H9 (cell line): ENCODE measurements at regions not wholly inside any gene's neighbourhood (a gene's known extent, or its start where the extent isn't known, plus 50 kb on each side); places are given as distances from the start of the nearest gene placed in this dataset.

ENCODE experiments used
- DNase-seq: peaks from one replicate; pipeline ENCODE4 v3.0.0-alpha.2; 2017
- H2AFZ ChIP-seq: one replicate; pipeline ENCODE4 v1.6.1; 2013; ENCODE audit warnings: mild to moderate bottlenecking, low read length, control low read depth, moderate library complexity
- H2AK5ac ChIP-seq: 2 replicates; pipeline ENCODE4 v1.6.1; 2013; ENCODE audit warnings: low read length, control low read depth, mixed read lengths; ENCODE audit not compliant: insufficient read length
- H2BK120ac ChIP-seq: one replicate; pipeline ENCODE4 v1.6.1; 2013; ENCODE audit warnings: low read depth, mild to moderate bottlenecking, low read length, control low read depth, inconsistent platforms; ENCODE audit not compliant: poor library complexity, severe bottlenecking
- H2BK12ac ChIP-seq: 2 replicates; pipeline ENCODE4 v1.6.1; 2013; ENCODE audit warnings: low read length, control low read depth, mixed read lengths, low read depth; ENCODE audit not compliant: insufficient read length
- H2BK15ac ChIP-seq: 2 replicates; pipeline ENCODE4 v1.6.1; 2013; ENCODE audit warnings: low read depth, low read length, control low read depth
- H2BK20ac ChIP-seq: one replicate; pipeline ENCODE4 v1.6.1; 2013; ENCODE audit warnings: low read depth, mild to moderate bottlenecking, low read length, control low read depth, inconsistent platforms; ENCODE audit not compliant: poor library complexity, severe bottlenecking
- H2BK5ac ChIP-seq: 2 replicates; pipeline ENCODE4 v1.6.1; 2013; ENCODE audit warnings: low read length, control low read depth, mixed read lengths; ENCODE audit not compliant: insufficient read length
- H3K14ac ChIP-seq: 2 replicates; pipeline ENCODE4 v1.6.1; 2013; ENCODE audit warnings: low read length, control low read depth; ENCODE audit not compliant: insufficient read depth
- H3K18ac ChIP-seq: 2 replicates; pipeline ENCODE4 v1.6.1; 2013; ENCODE audit warnings: low read depth, mild to moderate bottlenecking, mixed read lengths, low read length, control low read depth; ENCODE audit not compliant: insufficient read length
- H3K23ac ChIP-seq: 2 replicates; pipeline ENCODE4 v1.6.1; 2013; ENCODE audit warnings: low read length, control low read depth, mixed read lengths, low read depth; ENCODE audit not compliant: insufficient read length
- H3K23me2 ChIP-seq: 2 replicates; pipeline ENCODE4 v1.6.1; 2013; ENCODE audit warnings: low read depth, mild to moderate bottlenecking, mixed read lengths, low read length, control low read depth; ENCODE audit not compliant: insufficient read length, poor library complexity, severe bottlenecking
- H3K27ac ChIP-seq: 2 replicates; pipeline ENCODE4 v1.5.1; 2013; ENCODE audit warnings: low read length, control low read depth, mixed read lengths, low read depth; ENCODE audit not compliant: insufficient read length
- H3K27me3 ChIP-seq: 2 replicates; pipeline ENCODE4 v1.6.1; 2013; ENCODE audit warnings: low read length, control low read depth, inconsistent platforms; ENCODE audit not compliant: insufficient read depth
- H3K4ac ChIP-seq: 2 replicates; pipeline ENCODE4 v1.6.1; 2013; ENCODE audit warnings: low read depth, mild to moderate bottlenecking, control low read depth, inconsistent platforms, low read length, moderate library complexity
- H3K4me1 ChIP-seq: 2 replicates; pipeline ENCODE4 v1.6.1; 2013; ENCODE audit warnings: low read length, control low read depth, inconsistent platforms; ENCODE audit not compliant: insufficient read depth
- H3K4me2 ChIP-seq: 2 replicates; pipeline ENCODE4 v1.6.1; 2013; ENCODE audit warnings: low read length, control low read depth, mixed read lengths; ENCODE audit not compliant: insufficient read length, insufficient read depth
- H3K56ac ChIP-seq: 2 replicates; pipeline ENCODE4 v1.6.1; 2013; ENCODE audit warnings: low read depth, mild to moderate bottlenecking, mixed read lengths, low read length, control low read depth; ENCODE audit not compliant: insufficient read length
- H3K79me1 ChIP-seq: 2 replicates; pipeline ENCODE4 v1.6.1; 2013; ENCODE audit warnings: low read depth, mild to moderate bottlenecking, moderate library complexity, low read length, control low read depth, inconsistent platforms; ENCODE audit not compliant: insufficient read depth, poor library complexity, severe bottlenecking
- H3K79me2 ChIP-seq: 2 replicates; pipeline ENCODE4 v1.6.1; 2013; ENCODE audit warnings: low read length, control low read depth, inconsistent platforms; ENCODE audit not compliant: insufficient read depth
- H3K9ac ChIP-seq: 2 replicates; pipeline ENCODE4 v1.6.1; 2013; ENCODE audit warnings: low read length, control low read depth, mixed read lengths; ENCODE audit not compliant: insufficient read length; ENCODE audit errors: extremely low read depth
- H3K9me3 ChIP-seq: one replicate; pipeline ENCODE4 v1.6.1; 2013; ENCODE audit warnings: low read depth, low read length, inconsistent platforms; ENCODE audit not compliant: control insufficient read depth
- H3T11ph ChIP-seq: one replicate; pipeline ENCODE4 v1.6.1; 2013; ENCODE audit warnings: mild to moderate bottlenecking, low read length, control low read depth, inconsistent platforms
- H4K20me1 ChIP-seq: one replicate; pipeline ENCODE4 v1.6.1; 2013; ENCODE audit not compliant: control insufficient read depth, insufficient read length, insufficient read depth
- H4K5ac ChIP-seq: 2 replicates; pipeline ENCODE4 v1.6.1; 2013; ENCODE audit warnings: low read depth, mild to moderate bottlenecking, mixed read lengths, low read length, control low read depth; ENCODE audit not compliant: insufficient read length
- H4K8ac ChIP-seq: replicated peaks from 2 replicates; pipeline ENCODE4 v1.6.1; 2013; ENCODE audit warnings: low read length, control low read depth, mixed read lengths, low read depth; ENCODE audit not compliant: insufficient read length
- H4K91ac ChIP-seq: 2 replicates; pipeline ENCODE4 v1.6.1; 2013; ENCODE audit warnings: low read depth, mild to moderate bottlenecking, moderate library complexity, mixed read lengths, low read length, control low read depth; ENCODE audit not compliant: insufficient read length
- H3K27ac Mint-ChIP-seq, 3 experiments: 2 replicates in 2 of 3; 3 replicates in 1 of 3; pipeline ENCODE4 v1.8.0; 2020 to 2021; ENCODE audit warnings: mixed read lengths in 3 of 3, mild to moderate bottlenecking in 1 of 3, moderate library complexity in 1 of 3
- H3K27me3 Mint-ChIP-seq: 2 replicates; pipeline ENCODE4 v1.8.0; 2021; ENCODE audit warnings: low read depth, mild to moderate bottlenecking, moderate library complexity, mixed read lengths
- H3K36me3 Mint-ChIP-seq, 3 experiments: 2 replicates in 2 of 3; 3 replicates in 1 of 3; pipeline ENCODE4 v1.8.0; 2020 to 2021; ENCODE audit warnings: low read depth in 3 of 3, mixed read lengths in 3 of 3; ENCODE audit not compliant: insufficient read depth in 1 of 3
- H3K4me1 Mint-ChIP-seq, 2 experiments: 2 replicates each; pipeline ENCODE4 v1.8.0; 2020; ENCODE audit warnings: mixed read lengths in 2 of 2
- H3K4me3 Mint-ChIP-seq, 2 experiments: 2 replicates in 1 of 2; 3 replicates in 1 of 2; pipeline ENCODE4 v1.8.0; 2020 to 2021; ENCODE audit warnings: mild to moderate bottlenecking in 2 of 2, mixed read lengths in 2 of 2, moderate library complexity in 1 of 2
- H3K9me3 Mint-ChIP-seq, 2 experiments: 2 replicates in 1 of 2; 3 replicates in 1 of 2; pipeline ENCODE4 v1.8.0; 2020; ENCODE audit warnings: mild to moderate bottlenecking in 2 of 2, mixed read lengths in 2 of 2, moderate library complexity in 1 of 2
- CTCF ChIP-seq: fragments of 200-600 bp; sonication (generic); conservative IDR thresholded peaks from 3 replicates; pipeline ENCODE4 v1.8.0; 2021; ENCODE audit warnings: antibody characterized with exemption, mild to moderate bottlenecking
- WGBS: extraction: QIAGEN DNeasy Blood & Tissue Kit; methylation state at CpG from one replicate; pipeline ENCODE4 v1.1.7; 2013; ENCODE audit warnings: missing lambda C conversion rate, low lambda C conversion rate, mixed read lengths; ENCODE audit not compliant: insufficient read length; ENCODE audit errors: extremely low coverage; 5-methylcytosine and 5-hydroxymethylcytosine counted together

DNA sequence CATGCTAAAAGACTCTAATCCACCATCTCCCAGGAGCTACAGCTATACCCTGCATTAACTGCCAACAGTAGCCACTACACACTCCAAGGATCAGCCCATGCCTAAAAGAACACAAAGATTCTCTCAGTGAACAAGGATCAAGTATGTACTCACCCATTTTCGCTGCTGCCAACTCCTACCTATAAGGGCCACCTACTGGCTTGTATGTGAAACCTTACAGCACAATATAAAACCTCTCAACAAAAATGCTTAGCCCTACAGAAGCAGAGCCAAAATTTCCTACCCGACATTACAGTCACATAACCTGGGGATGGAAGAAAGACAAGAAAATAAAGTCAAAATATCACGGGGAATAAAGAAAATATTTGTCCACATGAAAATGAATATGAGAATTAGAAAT is 562.8 kb upstream of the POU3F4 start:
- H2BK5ac ChIP-seq = no peak overlapping the region
- H3K23ac ChIP-seq = no peak overlapping the region
- H3K27ac ChIP-seq = no peak overlapping the region
- no peak overlapping the region for H3K4me3 Mint-ChIP-seq
- no peak overlapping the region for H2BK15ac ChIP-seq
- no peak overlapping the region for H3T11ph ChIP-seq
- H3K4me1 Mint-ChIP-seq = no peaks in the 10 kb centered on the region
- H3K23me2 ChIP-seq = no peaks in the 10 kb centered on the region
- H3K9me3 ChIP-seq = peaks cover 16% of the 10 kb centered on the region
- TF ChIP-seq CTCF = 0 out of 3 replicates have a peak, but pooled peaks have one; percentile 22
- no peak overlapping the region for H2BK12ac ChIP-seq
- H4K8ac ChIP-seq = no peak overlapping the region
- no peak overlapping the region for H3K4ac ChIP-seq
- H3K27ac Mint-ChIP-seq = no peak overlapping the region
- no peaks in the 10 kb centered on the region for H3K27me3 ChIP-seq
- H2AK5ac ChIP-seq = no peak overlapping the region
- H2BK120ac ChIP-seq = no peak overlapping the region
- H3K9ac ChIP-seq = no peak overlapping the region
- no peak for DNase-seq
- no peaks in the 10 kb centered on the region for H3K79me2 ChIP-seq
- H3K18ac ChIP-seq = no peak overlapping the region
- H2AFZ ChIP-seq = no peak overlapping the region
- H4K20me1 ChIP-seq = no peaks in the 10 kb centered on the region
- H4K91ac ChIP-seq = no peak overlapping the region
- no peaks in the 10 kb centered on the region for H3K4me1 ChIP-seq
- peaks cover 76% of the 10 kb centered on the region in 2 experiments for H3K9me3 Mint-ChIP-seq
- H3K79me1 ChIP-seq = no peaks in the 10 kb centered on the region
- WGBS = no CpG with 5 or more reads among the region's 3 CpGs
- H3K4me2 ChIP-seq = no peak overlapping the region
- no peak overlapping the region for H3K56ac ChIP-seq
- H3K36me3 Mint-ChIP-seq = peaks cover 2 to 7% (median 6%) of the 10 kb centered on the region in 3 experiments; a peak in 4 of 7 replicates
- no peak overlapping the region for H4K5ac ChIP-seq
- H2BK20ac ChIP-seq = no peak overlapping the region
- H3K14ac ChIP-seq = no peak overlapping the region
- H3K27me3 Mint-ChIP-seq = no peaks in the 10 kb centered on the region; the same call in 1 of the 2 replicates
